Superior temporal gyrus (tissue), 1 donor: ENCODE measurements at regions not wholly inside any gene's neighbourhood (a gene's known extent, or its start where the extent isn't known, plus 50 kb on each side); places are given as distances from the start of the nearest gene placed in this dataset.

Experiments
- DNase-seq: peaks from one replicate; pipeline ENCODE4 v3.0.0-alpha.2; 2016; ENCODE audit errors: extremely low spot score

- no peak for DNase-seq
These were observed 135.2 kb upstream of the TAB2 start for GRCh38 chr6:149182262-149182661.

- no peak for DNase-seq
These were observed 133.0 kb upstream of the TAB2 start for GRCh38 chr6:149184523-149184922.

GRCh38 chr6:149185799-149186357 is 131.6 kb upstream of the TAB2 start:
- no peak for DNase-seq

GRCh38 chr6:149186873-149187272 is 130.6 kb upstream of the TAB2 start:
- DNase-seq, result no peak

- DNase-seq, result no peak
These were observed 127.2 kb upstream of the TAB2 start for GRCh38 chr6:149190224-149190831.

GRCh38 chr6:149194820-149195558 is 122.5 kb upstream of the TAB2 start:
- DNase-seq, result no peak

GRCh38 chr6:149196091-149196490 is 121.4 kb upstream of the TAB2 start:
- no peak for DNase-seq

GRCh38 chr6:149197482-149197881 is 120.0 kb upstream of the TAB2 start:
- DNase-seq, result no peak

GRCh38 chr6:149198265-149198664 is 119.2 kb upstream of the TAB2 start:
- no peak for DNase-seq

GRCh38 chr6:149200282-149200945 is 117.1 kb upstream of the TAB2 start:
- no peak for DNase-seq

GRCh38 chr6:149201068-149201655 is 116.3 kb upstream of the TAB2 start:
- no peak for DNase-seq

GRCh38 chr6:149202100-149202499 is 115.4 kb upstream of the TAB2 start:
- DNase-seq, result no peak

- no peak for DNase-seq
These were observed 114.6 kb upstream of the TAB2 start for GRCh38 chr6:149202952-149203351.

- DNase-seq, result no peak
These were observed 114.0 kb upstream of the TAB2 start for GRCh38 chr6:149203509-149203908.

GRCh38 chr6:149208134-149208601 is 109.3 kb upstream of the TAB2 start:
- no peak for DNase-seq

GRCh38 chr6:149209871-149210775 is 107.4 kb upstream of the TAB2 start:
- no peak for DNase-seq

- no peak for DNase-seq
These were observed 106.4 kb upstream of the TAB2 start for GRCh38 chr6:149211046-149211571.

- no peak for DNase-seq
These were observed 105.3 kb upstream of the TAB2 start for GRCh38 chr6:149212206-149212605.

- DNase-seq, result no peak
These were observed 104.4 kb upstream of the TAB2 start for GRCh38 chr6:149212892-149213801.

- no peak for DNase-seq
These were observed 103.7 kb upstream of the TAB2 start for GRCh38 chr6:149213829-149214228.
